H9 (cell line): ENCODE measurements at regions not wholly inside any gene's neighbourhood (a gene's known extent, or its start where the extent isn't known, plus 50 kb on each side); places are given as distances from the start of the nearest gene placed in this dataset.

Source experiments
- DNase-seq: peaks from one replicate; pipeline ENCODE4 v3.0.0-alpha.2; 2017
- H2AFZ ChIP-seq: one replicate; pipeline ENCODE4 v1.6.1; 2013; ENCODE audit warnings: mild to moderate bottlenecking, low read length, control low read depth, moderate library complexity
- H2AK5ac ChIP-seq: 2 replicates; pipeline ENCODE4 v1.6.1; 2013; ENCODE audit warnings: low read length, control low read depth, mixed read lengths; ENCODE audit not compliant: insufficient read length
- H2BK120ac ChIP-seq: one replicate; pipeline ENCODE4 v1.6.1; 2013; ENCODE audit warnings: low read depth, mild to moderate bottlenecking, low read length, control low read depth, inconsistent platforms; ENCODE audit not compliant: poor library complexity, severe bottlenecking
- H2BK12ac ChIP-seq: 2 replicates; pipeline ENCODE4 v1.6.1; 2013; ENCODE audit warnings: low read length, control low read depth, mixed read lengths, low read depth; ENCODE audit not compliant: insufficient read length
- H2BK15ac ChIP-seq: 2 replicates; pipeline ENCODE4 v1.6.1; 2013; ENCODE audit warnings: low read depth, low read length, control low read depth
- H2BK20ac ChIP-seq: one replicate; pipeline ENCODE4 v1.6.1; 2013; ENCODE audit warnings: low read depth, mild to moderate bottlenecking, low read length, control low read depth, inconsistent platforms; ENCODE audit not compliant: poor library complexity, severe bottlenecking
- H2BK5ac ChIP-seq: 2 replicates; pipeline ENCODE4 v1.6.1; 2013; ENCODE audit warnings: low read length, control low read depth, mixed read lengths; ENCODE audit not compliant: insufficient read length
- H3K14ac ChIP-seq: 2 replicates; pipeline ENCODE4 v1.6.1; 2013; ENCODE audit warnings: low read length, control low read depth; ENCODE audit not compliant: insufficient read depth
- H3K18ac ChIP-seq: 2 replicates; pipeline ENCODE4 v1.6.1; 2013; ENCODE audit warnings: low read depth, mild to moderate bottlenecking, mixed read lengths, low read length, control low read depth; ENCODE audit not compliant: insufficient read length
- H3K23ac ChIP-seq: 2 replicates; pipeline ENCODE4 v1.6.1; 2013; ENCODE audit warnings: low read length, control low read depth, mixed read lengths, low read depth; ENCODE audit not compliant: insufficient read length
- H3K23me2 ChIP-seq: 2 replicates; pipeline ENCODE4 v1.6.1; 2013; ENCODE audit warnings: low read depth, mild to moderate bottlenecking, mixed read lengths, low read length, control low read depth; ENCODE audit not compliant: insufficient read length, poor library complexity, severe bottlenecking
- H3K27ac ChIP-seq: 2 replicates; pipeline ENCODE4 v1.5.1; 2013; ENCODE audit warnings: low read length, control low read depth, mixed read lengths, low read depth; ENCODE audit not compliant: insufficient read length
- H3K27me3 ChIP-seq: 2 replicates; pipeline ENCODE4 v1.6.1; 2013; ENCODE audit warnings: low read length, control low read depth, inconsistent platforms; ENCODE audit not compliant: insufficient read depth
- H3K4ac ChIP-seq: 2 replicates; pipeline ENCODE4 v1.6.1; 2013; ENCODE audit warnings: low read depth, mild to moderate bottlenecking, control low read depth, inconsistent platforms, low read length, moderate library complexity
- H3K4me1 ChIP-seq: 2 replicates; pipeline ENCODE4 v1.6.1; 2013; ENCODE audit warnings: low read length, control low read depth, inconsistent platforms; ENCODE audit not compliant: insufficient read depth
- H3K4me2 ChIP-seq: 2 replicates; pipeline ENCODE4 v1.6.1; 2013; ENCODE audit warnings: low read length, control low read depth, mixed read lengths; ENCODE audit not compliant: insufficient read length, insufficient read depth
- H3K56ac ChIP-seq: 2 replicates; pipeline ENCODE4 v1.6.1; 2013; ENCODE audit warnings: low read depth, mild to moderate bottlenecking, mixed read lengths, low read length, control low read depth; ENCODE audit not compliant: insufficient read length
- H3K79me1 ChIP-seq: 2 replicates; pipeline ENCODE4 v1.6.1; 2013; ENCODE audit warnings: low read depth, mild to moderate bottlenecking, moderate library complexity, low read length, control low read depth, inconsistent platforms; ENCODE audit not compliant: insufficient read depth, poor library complexity, severe bottlenecking
- H3K79me2 ChIP-seq: 2 replicates; pipeline ENCODE4 v1.6.1; 2013; ENCODE audit warnings: low read length, control low read depth, inconsistent platforms; ENCODE audit not compliant: insufficient read depth
- H3K9ac ChIP-seq: 2 replicates; pipeline ENCODE4 v1.6.1; 2013; ENCODE audit warnings: low read length, control low read depth, mixed read lengths; ENCODE audit not compliant: insufficient read length; ENCODE audit errors: extremely low read depth
- H3K9me3 ChIP-seq: one replicate; pipeline ENCODE4 v1.6.1; 2013; ENCODE audit warnings: low read depth, low read length, inconsistent platforms; ENCODE audit not compliant: control insufficient read depth
- H3T11ph ChIP-seq: one replicate; pipeline ENCODE4 v1.6.1; 2013; ENCODE audit warnings: mild to moderate bottlenecking, low read length, control low read depth, inconsistent platforms
- H4K20me1 ChIP-seq: one replicate; pipeline ENCODE4 v1.6.1; 2013; ENCODE audit not compliant: control insufficient read depth, insufficient read length, insufficient read depth
- H4K5ac ChIP-seq: 2 replicates; pipeline ENCODE4 v1.6.1; 2013; ENCODE audit warnings: low read depth, mild to moderate bottlenecking, mixed read lengths, low read length, control low read depth; ENCODE audit not compliant: insufficient read length
- H4K8ac ChIP-seq: replicated peaks from 2 replicates; pipeline ENCODE4 v1.6.1; 2013; ENCODE audit warnings: low read length, control low read depth, mixed read lengths, low read depth; ENCODE audit not compliant: insufficient read length
- H4K91ac ChIP-seq: 2 replicates; pipeline ENCODE4 v1.6.1; 2013; ENCODE audit warnings: low read depth, mild to moderate bottlenecking, moderate library complexity, mixed read lengths, low read length, control low read depth; ENCODE audit not compliant: insufficient read length
- H3K27ac Mint-ChIP-seq, 3 experiments: 2 replicates in 2 of 3; 3 replicates in 1 of 3; pipeline ENCODE4 v1.8.0; 2020 to 2021; ENCODE audit warnings: mixed read lengths in 3 of 3, mild to moderate bottlenecking in 1 of 3, moderate library complexity in 1 of 3
- H3K27me3 Mint-ChIP-seq: 2 replicates; pipeline ENCODE4 v1.8.0; 2021; ENCODE audit warnings: low read depth, mild to moderate bottlenecking, moderate library complexity, mixed read lengths
- H3K36me3 Mint-ChIP-seq, 3 experiments: 2 replicates in 2 of 3; 3 replicates in 1 of 3; pipeline ENCODE4 v1.8.0; 2020 to 2021; ENCODE audit warnings: low read depth in 3 of 3, mixed read lengths in 3 of 3; ENCODE audit not compliant: insufficient read depth in 1 of 3
- H3K4me1 Mint-ChIP-seq, 2 experiments: 2 replicates each; pipeline ENCODE4 v1.8.0; 2020; ENCODE audit warnings: mixed read lengths in 2 of 2
- H3K4me3 Mint-ChIP-seq, 2 experiments: 2 replicates in 1 of 2; 3 replicates in 1 of 2; pipeline ENCODE4 v1.8.0; 2020 to 2021; ENCODE audit warnings: mild to moderate bottlenecking in 2 of 2, mixed read lengths in 2 of 2, moderate library complexity in 1 of 2
- H3K9me3 Mint-ChIP-seq, 2 experiments: 2 replicates in 1 of 2; 3 replicates in 1 of 2; pipeline ENCODE4 v1.8.0; 2020; ENCODE audit warnings: mild to moderate bottlenecking in 2 of 2, mixed read lengths in 2 of 2, moderate library complexity in 1 of 2
- CTCF ChIP-seq: fragments of 200-600 bp; sonication (generic); conservative IDR thresholded peaks from 3 replicates; pipeline ENCODE4 v1.8.0; 2021; ENCODE audit warnings: antibody characterized with exemption, mild to moderate bottlenecking
- WGBS: extraction: QIAGEN DNeasy Blood & Tissue Kit; methylation state at CpG from one replicate; pipeline ENCODE4 v1.1.7; 2013; ENCODE audit warnings: missing lambda C conversion rate, low lambda C conversion rate, mixed read lengths; ENCODE audit not compliant: insufficient read length; ENCODE audit errors: extremely low coverage; 5-methylcytosine and 5-hydroxymethylcytosine counted together

DNA sequence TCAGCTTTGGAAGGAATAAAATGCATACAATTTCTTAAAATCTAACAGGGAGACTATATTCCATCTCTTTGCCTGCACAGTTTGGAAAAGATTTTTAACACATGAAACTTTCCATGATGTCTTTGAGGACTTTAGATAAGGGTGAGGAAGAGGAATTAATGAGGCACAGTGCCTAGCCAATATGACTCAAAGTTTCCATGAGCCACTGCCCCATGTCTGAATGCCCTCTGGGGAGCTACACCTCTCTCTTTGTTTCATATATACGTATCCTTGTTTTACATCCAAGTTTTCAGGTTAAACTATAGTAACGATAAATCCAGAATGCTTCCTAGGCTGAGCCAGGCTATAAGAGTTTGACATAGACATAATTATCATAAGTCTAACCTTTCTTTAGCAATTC is 349.3 kb upstream of the TLE4 start:
- Histone ChIP-seq H3K4me1 (no peaks in the 10 kb centered on the region), H2BK120ac (no peak overlapping the region), H2BK5ac (no peak overlapping the region), H3K79me1 (no peaks in the 10 kb centered on the region), H4K5ac (no peak overlapping the region), H3K23ac (no peak overlapping the region), H2AFZ (no peak overlapping the region), H4K20me1 (no peaks in the 10 kb centered on the region), H3K27ac (no peak overlapping the region), H2AK5ac (no peak overlapping the region), H4K91ac (no peak overlapping the region), H3K14ac (no peak overlapping the region), H2BK15ac (no peak overlapping the region), H3K27me3 (no peaks in the 10 kb centered on the region), H3K9ac (no peak overlapping the region), H3K4ac (no peak overlapping the region), H3K23me2 (no peaks in the 10 kb centered on the region), H2BK20ac (no peak overlapping the region), H3K4me2 (no peak overlapping the region), H3T11ph (no peak overlapping the region), H4K8ac (no peak overlapping the region), H3K79me2 (no peaks in the 10 kb centered on the region), H2BK12ac (no peak overlapping the region), H3K56ac (no peak overlapping the region), H3K18ac (no peak overlapping the region), H3K9me3 (no peaks in the 10 kb centered on the region)
- WGBS = no CpG with 5 or more reads among the region's 2 CpGs
- no peak for DNase-seq
- no peak for TF ChIP-seq CTCF
- no peaks in the 10 kb centered on the region for H3K27me3 Mint-ChIP-seq
- no peaks in the 10 kb centered on the region for H3K4me1 Mint-ChIP-seq
- H3K36me3 Mint-ChIP-seq = no peaks in the 10 kb centered on the region; a peak in 2 of 7 replicates
- H3K27ac Mint-ChIP-seq = no peak overlapping the region
- H3K4me3 Mint-ChIP-seq = no peak overlapping the region
- peaks cover 3 to 8% of the 10 kb centered on the region in 2 experiments; a peak in 4 of 5 replicates for H3K9me3 Mint-ChIP-seq
